HG03159 (cell line): ENCODE measurements at regions not wholly inside any gene's neighbourhood (a gene's known extent, or its start where the extent isn't known, plus 50 kb on each side); places are given as distances from the start of the nearest gene placed in this dataset.
"Not testable (repeated sequence)": the region's sequence is repeated elsewhere in the genome, so short reads cannot be mapped to it uniquely, and the experiment has no call there.

Experiments
- ATAC-seq: cut with Tn5 transposase; IDR thresholded peaks from one replicate; pipeline ENCODE4 v1.9.1; 2021; ENCODE audit warnings: mild to moderate bottlenecking, moderate library complexity; ENCODE audit not compliant: unreplicated experiment

DNA sequence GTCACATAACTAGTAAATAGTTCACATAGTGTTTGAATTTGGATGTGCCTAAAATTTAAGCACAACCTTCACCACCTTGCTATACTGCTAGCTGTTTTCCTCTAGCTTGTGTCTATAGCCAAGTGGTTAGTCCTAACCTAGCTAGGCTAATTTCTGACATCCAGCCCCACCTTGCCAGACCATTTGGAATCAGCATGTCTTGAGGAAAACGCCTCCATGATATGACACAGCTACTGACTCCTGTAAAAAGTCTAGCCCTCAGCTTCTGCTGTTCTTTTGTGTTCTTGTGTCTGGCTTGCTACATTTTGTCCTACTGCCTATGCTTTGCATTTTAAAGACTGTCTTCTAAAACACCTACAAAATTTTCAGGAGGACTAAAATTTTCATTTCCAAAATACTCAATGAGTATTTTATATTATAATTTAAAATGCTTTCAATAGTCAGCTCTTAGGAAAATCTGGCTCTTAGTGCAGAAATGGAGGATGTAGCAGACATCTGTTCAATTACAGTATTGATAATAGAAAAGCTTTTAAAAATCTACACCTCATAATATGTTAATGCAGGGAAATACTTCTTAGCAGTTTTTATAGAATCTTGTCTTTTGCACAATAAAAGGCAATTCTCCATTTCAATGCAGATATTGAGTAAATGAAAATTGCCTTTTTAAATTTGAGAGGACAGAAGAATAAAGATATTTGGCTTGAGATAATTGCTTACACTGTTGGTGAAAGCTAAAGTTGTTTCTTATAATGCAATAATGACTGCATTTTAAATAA, 160.8 kb upstream of the APP start:
- no peak for ATAC-seq

DNA sequence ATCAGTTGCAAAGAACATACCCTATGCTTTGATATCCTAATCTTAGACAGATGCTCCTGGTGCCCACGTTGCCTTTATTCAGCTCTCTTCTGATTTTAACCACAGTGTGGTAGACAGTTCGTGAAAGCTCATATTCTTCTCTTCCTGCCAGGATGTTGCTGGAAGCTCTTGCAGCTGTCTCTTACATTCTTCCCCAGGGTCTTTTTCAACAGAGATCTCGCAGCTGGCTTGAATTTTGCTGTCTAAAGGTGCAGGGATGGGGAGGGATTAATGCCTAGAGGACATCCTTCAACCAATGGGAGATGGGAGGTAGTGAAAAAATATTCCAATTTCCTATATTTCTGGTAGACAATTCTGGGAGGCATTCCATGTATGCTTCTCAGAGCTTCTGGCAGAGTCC, 150.0 kb upstream of the APP start:
- no peak for ATAC-seq

DNA sequence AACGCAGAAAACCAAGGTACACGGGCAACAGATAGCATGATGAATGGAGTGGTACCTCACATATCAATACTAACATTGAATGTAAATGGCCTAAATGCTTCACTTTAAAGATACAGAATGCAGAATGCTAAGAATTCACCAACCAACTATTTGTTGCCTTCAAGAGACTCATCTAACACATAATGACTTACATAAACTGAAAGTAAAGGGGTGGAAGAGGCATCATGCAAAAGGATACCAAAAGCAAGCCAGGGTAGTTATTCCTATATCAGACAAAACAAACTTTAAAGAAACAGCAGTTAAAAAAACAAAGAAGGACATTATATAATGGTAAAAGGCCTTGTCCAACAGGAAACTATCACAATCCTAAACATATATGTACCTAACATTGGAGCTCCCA, 137.1 kb upstream of the APP start:
- ATAC-seq, result no peak

DNA sequence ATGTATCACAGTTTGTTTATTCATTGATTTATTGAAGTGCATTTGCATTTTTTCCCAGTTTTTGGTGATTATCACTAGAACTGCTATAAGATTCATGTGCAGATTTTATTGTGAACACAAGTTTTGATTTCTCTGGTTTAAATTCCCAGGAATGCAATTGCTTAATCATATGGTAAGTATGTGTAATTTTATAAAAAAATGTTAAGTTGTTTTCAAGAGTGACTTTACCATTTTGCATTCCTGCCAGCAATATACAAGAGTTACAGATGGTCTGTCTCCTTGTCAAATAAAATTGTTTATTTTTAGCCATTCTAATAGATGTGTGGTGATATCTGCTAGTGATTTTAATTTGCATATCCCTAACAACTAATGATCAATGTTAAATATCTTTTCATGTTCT, 127.3 kb upstream of the APP start:
- no peak for ATAC-seq

DNA sequence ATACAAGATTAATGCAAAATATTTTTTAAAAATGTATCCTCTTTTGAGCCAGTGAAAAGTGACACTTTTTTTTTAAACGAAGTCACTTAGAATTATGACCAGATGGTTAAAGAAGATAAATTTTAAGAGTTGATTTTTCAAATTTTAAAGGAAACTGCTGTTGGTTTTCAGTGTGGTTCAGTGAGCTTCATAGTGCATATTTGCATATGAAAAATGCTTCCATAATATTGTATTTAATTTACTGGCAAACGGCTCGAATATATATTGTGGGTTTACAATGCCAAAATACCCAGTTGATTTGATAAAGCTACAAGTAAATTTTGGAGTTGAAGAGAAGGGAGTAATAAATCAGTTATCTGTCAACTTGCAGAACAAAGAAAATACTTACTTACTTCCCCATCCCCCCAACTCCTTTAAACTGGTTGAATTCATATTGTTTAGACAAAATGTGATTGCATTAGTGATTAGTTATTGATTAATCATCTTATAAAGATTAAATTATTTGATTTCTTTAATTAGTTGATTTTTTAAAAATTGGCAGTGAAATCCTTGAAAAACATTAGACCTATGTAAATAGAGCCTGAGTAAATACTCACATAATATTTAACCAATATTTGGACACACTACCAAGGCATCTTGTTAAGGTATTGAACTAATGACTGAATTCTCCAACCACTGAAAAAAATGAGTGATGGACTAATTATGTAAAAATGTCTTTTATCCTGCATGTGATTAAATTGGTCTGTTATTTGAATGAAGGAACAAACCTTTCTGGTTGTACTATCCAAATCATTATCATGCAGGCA, 122.8 kb upstream of the APP start:
- no peak for ATAC-seq

DNA sequence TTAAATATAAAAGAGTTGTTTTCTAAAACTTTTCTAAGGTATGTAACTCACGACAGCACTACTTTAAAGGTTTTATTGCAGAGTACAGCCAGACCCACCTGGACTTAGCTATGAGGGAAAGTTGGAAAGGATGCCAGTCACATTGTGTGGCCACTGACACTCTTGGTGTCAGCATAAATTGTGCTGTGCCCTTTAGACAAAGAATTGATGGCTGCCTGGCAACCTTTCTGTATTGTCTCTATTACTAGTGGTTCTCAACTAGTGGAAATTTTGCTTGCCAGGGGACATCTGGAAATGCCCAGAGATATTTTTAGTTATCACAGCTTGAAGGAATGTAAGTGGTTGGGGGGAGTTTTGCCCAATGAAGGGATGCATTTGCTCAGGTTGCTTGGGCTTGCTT, 117.5 kb upstream of the APP start:
- no peak for ATAC-seq

DNA sequence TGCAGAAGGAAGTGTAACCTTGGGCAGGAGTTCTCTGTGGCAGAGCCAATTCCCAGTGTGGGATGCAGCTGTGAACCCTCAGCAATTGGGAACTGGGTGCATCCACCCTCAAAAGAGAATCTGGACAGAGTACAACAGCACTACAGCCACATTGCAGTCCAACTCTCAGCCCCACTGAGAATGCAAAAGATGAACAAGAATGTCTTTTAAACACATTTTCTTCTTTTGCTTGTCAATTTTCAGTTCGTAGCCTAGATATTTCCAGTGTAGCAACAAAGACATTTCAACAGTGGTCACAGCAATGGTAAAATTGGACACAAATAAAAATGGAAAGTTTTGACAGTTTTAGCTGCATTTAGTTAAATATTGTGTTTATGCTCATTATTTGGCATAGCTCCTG, 114.0 kb upstream of the APP start:
- no peak for ATAC-seq

DNA sequence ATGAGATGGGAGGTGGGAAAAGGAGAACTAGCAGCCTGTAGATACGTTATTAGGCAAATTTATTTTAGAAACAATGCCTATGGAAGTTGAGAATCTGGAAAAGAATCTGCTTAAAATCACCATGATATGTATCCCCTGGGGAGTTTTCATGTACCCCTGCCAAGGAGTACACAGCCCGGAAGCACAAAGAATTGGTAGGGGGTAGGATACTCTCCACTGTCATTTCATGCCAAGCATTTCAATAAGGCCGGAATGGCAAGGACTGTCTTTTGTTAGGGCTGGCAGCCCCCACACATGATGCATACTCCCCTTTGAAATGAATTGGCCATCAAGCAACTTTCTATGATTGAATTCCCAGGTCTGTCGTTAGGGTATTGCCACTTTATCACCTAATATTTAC, 111.5 kb upstream of the APP start:
- no peak for ATAC-seq

DNA sequence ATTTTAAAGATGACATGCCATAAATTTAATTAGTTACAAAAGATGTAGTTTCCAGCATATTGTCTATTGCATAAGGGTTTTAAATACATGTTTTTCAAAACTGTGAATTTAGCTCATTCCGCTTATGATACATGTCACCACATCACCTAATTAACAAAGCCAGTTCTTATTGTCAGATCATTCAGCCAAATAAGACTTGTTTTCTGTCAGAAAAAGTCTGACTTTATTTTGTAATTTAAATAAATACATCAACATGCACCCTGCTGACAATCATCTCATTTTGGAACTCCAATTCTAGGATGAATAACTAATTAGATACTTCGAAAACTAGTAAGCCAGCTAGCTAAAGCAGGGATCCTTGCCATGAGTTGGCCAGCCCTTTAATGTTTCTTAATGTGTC, 110.9 kb upstream of the APP start:
- no peak for ATAC-seq

DNA sequence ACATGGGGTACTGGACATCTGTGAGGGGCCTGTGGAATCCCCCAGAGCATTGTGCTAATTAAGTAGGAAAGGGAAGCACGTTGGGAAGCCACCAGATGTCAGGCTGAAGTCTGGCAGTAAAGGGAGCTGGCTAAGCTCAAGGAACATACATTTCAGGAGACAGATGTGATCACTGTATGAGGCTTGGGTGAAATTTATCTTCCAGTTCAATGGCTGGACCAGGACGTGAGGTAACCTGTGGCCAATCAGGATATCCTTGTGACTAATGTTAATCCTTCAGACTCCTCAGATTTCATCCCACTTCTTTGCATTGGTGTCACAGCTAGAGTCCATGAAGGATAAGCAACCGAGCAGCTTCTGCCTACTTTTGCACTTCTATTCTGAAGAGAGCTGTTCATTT, 110.2 kb upstream of the APP start:
- no peak for ATAC-seq

DNA sequence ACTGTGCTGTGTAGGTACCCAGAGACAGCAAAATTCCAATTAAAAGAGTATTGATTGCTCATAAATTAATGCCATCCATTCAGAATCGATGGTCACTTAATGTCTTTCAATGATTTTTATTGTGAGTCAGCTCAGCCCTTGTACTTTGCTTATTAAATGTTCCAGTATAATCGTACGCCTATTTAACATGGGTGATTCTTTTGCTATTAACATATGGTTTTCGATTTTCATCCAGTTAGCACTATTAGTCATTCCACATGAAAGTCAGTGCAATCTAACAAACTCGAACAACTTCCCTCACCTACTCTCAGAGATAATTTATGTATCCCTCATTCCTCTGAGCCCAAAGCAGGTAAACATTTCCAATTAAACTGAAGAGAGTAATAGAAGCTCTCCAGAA, 109.6 kb upstream of the APP start:
- ATAC-seq, result no peak

DNA sequence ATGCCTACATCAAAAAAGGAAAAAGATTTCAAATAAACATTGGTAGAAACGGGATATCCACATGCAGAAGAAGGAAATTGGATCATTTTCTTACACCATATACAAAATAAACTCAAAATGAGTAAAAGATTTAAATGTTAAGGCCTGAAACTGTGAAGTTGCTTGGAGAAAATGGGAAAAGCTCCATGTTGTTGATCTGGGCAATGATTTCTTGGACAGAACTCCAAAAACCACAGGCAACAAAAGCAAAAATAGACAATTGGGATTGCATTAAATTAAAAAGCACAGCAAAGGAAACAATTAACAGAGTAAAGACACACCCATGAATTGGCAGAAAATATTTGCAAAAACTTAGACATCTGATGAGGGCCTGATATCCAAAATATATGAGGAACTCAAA, 105.2 kb upstream of the APP start:
- no peak for ATAC-seq

DNA sequence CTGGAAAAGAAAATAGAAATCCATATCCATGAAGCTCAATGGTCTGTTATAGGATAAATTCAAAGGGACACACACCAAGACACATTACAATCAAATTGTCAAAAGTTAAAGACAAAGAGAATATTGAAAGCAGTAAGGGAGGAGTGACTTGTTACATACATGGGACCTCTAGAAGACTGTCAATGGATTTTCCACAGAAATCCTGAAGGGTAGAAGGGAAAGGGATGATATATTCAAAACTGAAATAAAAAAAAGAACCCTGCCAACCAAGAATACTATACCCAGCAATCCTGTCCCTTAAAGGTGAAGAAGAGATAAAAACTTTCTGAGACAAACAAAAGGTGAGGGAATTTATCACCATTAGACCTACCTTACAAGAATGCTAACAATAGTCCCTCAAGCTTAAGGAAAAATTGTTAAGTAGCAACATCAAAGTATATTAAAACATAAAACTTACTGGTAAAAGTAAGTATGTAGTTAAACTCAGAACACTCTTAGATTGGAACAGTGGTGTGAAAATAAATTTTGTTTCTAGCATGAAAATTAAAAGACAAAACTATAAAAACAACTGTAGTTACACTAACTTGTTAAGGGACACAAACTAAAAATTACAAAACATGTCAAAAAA, 103.2 kb upstream of the APP start:
- ATAC-seq, result no peak

DNA sequence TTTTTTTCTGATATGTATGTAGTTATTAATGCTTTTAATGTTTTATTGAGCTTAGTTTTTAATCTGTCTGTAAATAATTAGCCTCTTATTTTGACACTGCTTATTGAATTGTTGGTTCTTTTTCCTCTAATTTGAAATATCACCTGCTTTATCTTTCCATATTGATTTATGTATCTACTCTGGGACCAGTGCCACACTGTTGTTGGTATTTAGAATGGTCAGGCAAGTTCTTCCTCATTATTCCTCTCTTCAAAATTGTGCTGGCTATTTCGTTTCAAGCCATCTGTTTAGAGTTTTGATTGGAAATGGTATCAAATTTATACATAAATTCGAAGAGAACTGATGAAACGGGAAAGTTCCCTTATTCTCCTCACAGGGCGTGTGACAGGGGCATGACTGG, 96.8 kb upstream of the APP start:
- ATAC-seq, result no peak

DNA sequence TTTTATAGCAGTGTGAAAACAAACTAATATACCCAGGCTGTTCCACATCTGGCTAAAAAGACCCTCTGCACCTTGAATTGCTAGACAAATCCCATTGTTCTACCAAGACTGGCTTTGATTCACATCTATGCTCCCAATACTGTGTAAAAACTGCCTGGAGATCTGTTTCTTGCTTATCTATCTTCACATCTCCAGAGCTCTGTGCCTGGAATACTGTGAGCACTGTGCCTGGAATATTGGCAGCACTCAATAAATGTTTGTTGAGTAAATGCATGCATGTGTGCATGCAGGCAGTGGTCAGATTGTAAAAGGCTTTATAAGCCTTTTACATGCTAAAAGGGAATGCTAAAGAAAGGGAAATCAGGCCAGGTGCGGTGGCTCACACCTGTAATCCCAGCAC, 75.5 kb upstream of the APP start:
- ATAC-seq, result no peak

DNA sequence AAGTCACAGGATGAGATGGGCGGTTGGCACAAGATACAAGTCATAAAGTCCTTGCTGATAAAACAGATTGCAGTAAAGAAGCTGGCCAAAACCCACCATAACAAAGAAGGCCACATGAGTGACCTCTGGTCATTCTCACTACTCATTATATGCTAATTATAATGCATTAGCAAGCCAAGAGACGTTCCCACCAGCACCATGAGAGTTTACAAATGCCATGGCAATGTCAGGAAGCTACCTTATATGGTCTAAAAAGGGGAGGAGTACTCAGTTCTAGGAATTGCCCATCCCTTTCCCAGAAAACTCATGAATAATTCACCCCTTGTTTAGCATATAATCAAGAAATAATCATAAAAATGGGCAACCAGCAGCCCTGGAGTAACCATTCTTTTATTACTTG, 74.9 kb upstream of the APP start:
- no peak for ATAC-seq

DNA sequence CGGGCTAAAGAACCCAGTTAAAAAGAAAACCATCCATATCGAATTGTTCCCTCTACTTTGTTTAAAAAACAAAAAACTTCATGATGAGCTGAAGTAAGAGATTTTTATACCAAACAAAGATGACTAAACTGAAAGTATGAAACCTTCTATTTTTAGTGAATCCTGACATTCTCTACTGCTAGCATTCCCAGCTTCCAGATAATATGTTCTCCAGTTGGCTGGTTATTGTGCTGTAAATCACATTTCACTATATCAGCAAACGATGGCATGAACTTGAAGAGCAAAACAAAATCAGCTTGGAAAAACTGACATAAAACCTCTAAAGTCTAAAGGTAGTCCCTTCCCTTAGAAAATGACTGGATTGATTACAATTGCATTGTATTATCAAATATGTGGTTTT, 68.1 kb upstream of the APP start:
- ATAC-seq, result no peak

DNA sequence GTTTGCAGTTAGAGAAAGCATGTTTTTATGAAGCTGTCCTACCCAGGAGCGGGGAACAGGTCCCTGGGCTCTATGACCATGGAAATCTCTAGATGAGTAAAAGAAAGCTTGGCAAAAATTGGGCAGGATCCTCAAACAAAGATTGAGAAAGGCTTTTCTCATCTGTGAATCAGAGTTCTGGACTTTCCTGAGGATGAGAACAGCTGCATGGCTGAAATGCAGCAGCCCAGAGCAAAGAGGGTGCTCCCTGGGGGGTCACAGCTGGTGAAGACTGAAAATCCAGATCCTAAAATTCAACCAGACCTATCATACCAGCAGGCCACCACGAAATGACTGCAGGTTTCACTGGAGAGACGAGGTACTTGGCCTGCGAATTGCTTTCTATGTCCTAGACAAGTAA, 65.7 kb upstream of the APP start:
- ATAC-seq, result no peak

DNA sequence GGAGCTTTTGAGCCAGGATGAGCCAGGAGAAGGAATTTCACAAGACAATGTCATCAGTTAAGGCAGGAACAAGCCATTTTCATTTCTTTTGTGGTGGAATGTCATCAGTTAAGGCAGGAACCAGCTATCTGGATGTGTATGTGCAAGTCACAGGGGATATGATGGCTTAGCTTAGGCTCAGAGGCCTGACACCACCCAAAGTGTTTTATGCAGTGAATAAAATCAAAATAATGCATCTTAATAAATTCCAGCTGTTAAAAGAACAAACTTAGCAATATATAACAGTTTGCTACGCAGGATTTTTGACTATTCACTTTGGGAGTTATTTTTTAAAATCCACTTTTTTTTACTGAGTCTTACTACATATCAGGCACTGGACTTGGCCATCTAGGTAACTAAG, 62.7 kb upstream of the APP start:
- not testable (repeated sequence) for ATAC-seq

DNA sequence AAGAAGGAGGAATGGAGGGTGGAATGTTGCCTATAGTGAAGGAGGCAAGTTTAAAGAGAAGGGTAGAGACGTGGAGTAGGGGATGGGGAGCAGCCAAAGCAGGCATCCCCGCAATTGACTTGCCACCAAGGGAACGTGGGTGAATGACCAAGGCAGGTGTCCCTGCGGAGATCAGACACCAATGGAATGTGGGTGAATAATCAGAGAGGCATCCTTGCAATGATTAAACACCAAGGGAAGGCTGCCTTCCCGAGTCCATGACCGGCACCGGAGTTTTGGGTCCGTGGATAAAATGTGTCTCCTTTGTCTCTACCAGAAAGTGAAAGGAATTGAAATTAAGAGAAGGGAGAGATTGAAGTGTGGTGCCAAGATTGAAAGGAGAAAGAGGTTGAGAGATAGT, 61.9 kb upstream of the APP start:
- not testable (repeated sequence) for ATAC-seq

DNA sequence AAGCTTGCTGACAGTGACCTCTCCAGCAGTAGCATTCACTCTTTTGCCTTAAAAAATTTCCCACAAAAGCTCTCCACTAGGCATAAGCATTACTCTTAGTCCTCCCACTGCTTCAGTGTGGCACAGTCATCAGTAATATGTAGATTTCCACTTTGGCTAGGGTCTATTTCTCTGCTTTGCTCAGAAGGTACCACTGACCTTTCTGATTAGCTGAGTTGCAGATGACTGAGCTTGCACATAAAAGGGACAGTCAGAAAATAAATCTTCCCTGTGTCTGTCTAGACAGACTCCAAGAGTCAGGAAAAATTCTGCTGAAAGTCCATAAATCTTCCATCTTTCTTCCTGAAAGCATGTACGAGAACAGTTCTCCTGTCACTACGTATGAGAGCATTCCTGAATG, 56.6 kb upstream of the APP start:
- no peak for ATAC-seq

DNA sequence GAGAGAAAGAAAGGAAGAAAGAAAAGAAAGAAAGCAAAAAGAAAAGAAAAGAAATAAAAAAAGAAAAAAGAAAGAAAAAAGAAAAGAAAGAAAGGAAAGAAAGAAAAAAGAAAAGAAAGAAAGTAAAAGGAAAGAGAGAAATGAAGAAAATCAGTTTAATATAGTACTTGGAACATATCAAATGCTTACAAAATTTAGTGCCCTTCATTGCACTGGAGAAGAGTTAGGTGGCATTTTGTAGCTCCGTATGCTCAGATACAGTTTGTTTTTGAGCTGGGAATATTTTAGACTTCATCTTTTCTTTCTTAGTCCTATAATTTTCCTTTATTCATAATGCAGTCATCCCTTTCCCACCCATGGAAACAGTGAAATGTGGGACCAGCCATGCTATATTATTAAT, 56.2 kb upstream of the APP start:
- no peak for ATAC-seq
